Adrenal gland (tissue), 9 donors: ENCODE measurements at regions not wholly inside any gene's neighbourhood (a gene's known extent, or its start where the extent isn't known, plus 50 kb on each side); places are given as distances from the start of the nearest gene placed in this dataset.

Source experiments
- DNase-seq, 7 donors: peaks; one replicate each; pipeline ENCODE4 v3.0.0-alpha.2; 2019 to 2020
- H3K27ac ChIP-seq, 5 donors: fragments of 200-600 bp; sonication (generic) in 4 of 5; 1 replicate in 3 of 5; 2 replicates in 2 of 5; pipeline versions ENCODE4 v1.5.1 to v1.8.0; 2016 to 2020; ENCODE audit warnings: mild to moderate bottlenecking in 1 of 5
- H3K27me3 ChIP-seq: fragments of 200-600 bp; 2 replicates; pipeline ENCODE4 v1.8.0; 2021
- H3K36me3 ChIP-seq, 2 donors: fragments of 200-600 bp; replicated peaks in 1 of 2; 1 replicate in 1 of 2; 2 replicates in 1 of 2; pipeline versions ENCODE4 v1.5.1 to v1.8.0; 2018 to 2022
- H3K4me1 ChIP-seq, 2 donors: fragments of 200-600 bp; replicated peaks in 1 of 2; 1 replicate in 1 of 2; 2 replicates in 1 of 2; pipeline versions ENCODE4 v1.5.1 to v1.8.0; 2018 to 2021
- H3K4me3 ChIP-seq, 4 donors: fragments of 200-600 bp; sonication (generic) in 3 of 4; one replicate each; pipeline ENCODE4 v1.5.1; 2016 to 2018
- H3K9me3 ChIP-seq, 3 donors: fragments of 200-600 bp; sonication (generic) in 1 of 3; replicated peaks in 1 of 3; 1 replicate in 2 of 3; 2 replicates in 1 of 3; pipeline versions ENCODE4 v1.5.1 to v1.8.0; 2016 to 2021
- POLR2A ChIP-seq, 2 donors: fragments of 450-650 bp; IDR thresholded peaks; one replicate each; pipeline ENCODE4 v1.6.1; 2017; ENCODE audit warnings: antibody characterized with exemption in 2 of 2, mild to moderate bottlenecking in 2 of 2, moderate library complexity in 1 of 2
- WGBS, 4 donors: extraction: QIAGEN DNeasy Blood & Tissue Kit in 2 of 4; methylation state at CpG; one replicate each; pipeline versions ENCODE4 v1.1.5 to v1.1.7; 2013 to 2017; 5-methylcytosine and 5-hydroxymethylcytosine counted together
- intact Hi-C, 2 donors: fragments of 100-400 bp; cut with DNase I; formaldehyde crosslinking; loops; one replicate each; pipeline versions ENCODE4 v1.14.1 to v1.15.0; 2022 to 2023
- TF ChIP-seq, protein P1 (sequence below), 6 experiments: fragments of 450-650 bp in 4 of 6; fragments of 200-600 bp in 2 of 6; sonication (generic) in 1 of 6; IDR thresholded peaks; 1 replicate in 5 of 6; 2 replicates in 1 of 6; pipeline versions ENCODE4 v1.5.1 to v1.8.0; 2016 to 2021; ENCODE audit warnings: antibody characterized with exemption in 6 of 6, mild to moderate bottlenecking in 2 of 6, moderate library complexity in 1 of 6
- donor health status: healthy with polysubstance abuse.
- donor health status: Bipolar disorder and iron deficiency.
- donor health status: DM: yes; HTN: yes; CAD: no.
- donor health status: DM: no; HTN: no; CAD: no.
- donor health status: DM: no; HTN: no; CAD: no.

DNA sequence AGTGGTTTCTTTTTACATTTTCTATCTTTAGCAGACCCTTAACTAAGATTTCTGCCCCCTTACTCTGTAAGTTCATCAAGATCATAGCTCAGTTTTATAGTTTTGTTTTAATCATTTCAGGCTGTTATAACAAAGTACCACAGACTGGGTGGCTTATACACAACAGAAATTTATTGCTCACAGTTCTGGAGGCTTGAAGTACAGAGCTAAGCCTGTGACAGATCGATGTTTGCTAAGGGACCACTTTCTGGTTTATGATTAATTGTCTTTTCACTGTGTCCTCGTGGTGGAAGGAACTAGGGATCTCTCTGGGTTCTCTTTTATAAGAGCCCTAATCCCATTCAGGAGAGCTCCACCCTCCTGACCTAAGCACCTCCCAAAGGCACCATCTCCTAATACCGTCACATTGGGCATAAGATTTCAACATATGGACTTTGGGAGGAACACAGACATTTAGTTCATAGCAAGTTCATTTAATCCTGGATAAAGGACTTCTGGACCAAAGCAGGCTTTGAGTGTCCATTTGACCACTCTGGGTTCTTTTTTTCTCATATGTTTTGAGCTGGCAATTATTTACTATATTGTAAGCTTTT lies 137.0 kb upstream of the IL15 start:
- Histone ChIP-seq H3K9me3 (no peaks in the 10 kb centered on the region), H3K27me3 (no peaks in the 10 kb centered on the region), H3K4me1 (no peaks in the 10 kb centered on the region), H3K27ac (no peak overlapping the region), H3K36me3 (no peaks in the 10 kb centered on the region), H3K4me3 (no peak overlapping the region)
- WGBS, 4 donors = 60 to 64% (median 63%) methylated on average over 3 of the region's 3 CpGs
- DNase-seq = no peak
- intact Hi-C loops = no loop called here
- no peak for TF ChIP-seq POLR2A (IDR thresholded peaks at IDR 0.05)
- TF ChIP-seq, protein P1, sequence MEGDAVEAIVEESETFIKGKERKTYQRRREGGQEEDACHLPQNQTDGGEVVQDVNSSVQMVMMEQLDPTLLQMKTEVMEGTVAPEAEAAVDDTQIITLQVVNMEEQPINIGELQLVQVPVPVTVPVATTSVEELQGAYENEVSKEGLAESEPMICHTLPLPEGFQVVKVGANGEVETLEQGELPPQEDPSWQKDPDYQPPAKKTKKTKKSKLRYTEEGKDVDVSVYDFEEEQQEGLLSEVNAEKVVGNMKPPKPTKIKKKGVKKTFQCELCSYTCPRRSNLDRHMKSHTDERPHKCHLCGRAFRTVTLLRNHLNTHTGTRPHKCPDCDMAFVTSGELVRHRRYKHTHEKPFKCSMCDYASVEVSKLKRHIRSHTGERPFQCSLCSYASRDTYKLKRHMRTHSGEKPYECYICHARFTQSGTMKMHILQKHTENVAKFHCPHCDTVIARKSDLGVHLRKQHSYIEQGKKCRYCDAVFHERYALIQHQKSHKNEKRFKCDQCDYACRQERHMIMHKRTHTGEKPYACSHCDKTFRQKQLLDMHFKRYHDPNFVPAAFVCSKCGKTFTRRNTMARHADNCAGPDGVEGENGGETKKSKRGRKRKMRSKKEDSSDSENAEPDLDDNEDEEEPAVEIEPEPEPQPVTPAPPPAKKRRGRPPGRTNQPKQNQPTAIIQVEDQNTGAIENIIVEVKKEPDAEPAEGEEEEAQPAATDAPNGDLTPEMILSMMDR (IDR thresholded peaks at IDR 0.05) = no peak

DNA sequence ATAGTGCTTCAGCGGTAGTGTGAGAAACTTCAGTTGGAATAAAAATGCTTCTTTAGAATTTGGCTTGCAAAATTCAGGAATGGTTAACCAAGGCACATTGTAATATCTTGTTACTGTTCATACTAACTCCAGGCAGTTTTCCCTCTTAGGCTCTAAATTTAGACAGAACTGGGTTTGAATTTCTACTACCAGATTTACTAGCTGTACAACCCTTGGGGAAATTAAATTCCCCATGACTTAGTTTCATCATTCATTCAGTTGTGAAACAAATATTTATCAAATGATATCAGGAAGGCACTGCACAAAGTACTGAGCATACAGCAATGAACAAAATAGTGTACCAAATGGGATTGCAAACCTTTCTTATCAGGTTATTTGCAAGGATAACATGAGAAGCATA lies 135.0 kb upstream of the IL15 start:
- no peak for DNase-seq
- Histone ChIP-seq H3K9me3 (no peaks in the 10 kb centered on the region), H3K4me1 (no peaks in the 10 kb centered on the region), H3K36me3 (no peaks in the 10 kb centered on the region), H3K27ac (no peak overlapping the region), H3K27me3 (no peaks in the 10 kb centered on the region), H3K4me3 (no peak overlapping the region)
- WGBS, 4 donors = 94 to 100% (median 100%) methylated on average over 1 of the region's 1 CpG
- intact Hi-C loops = no loop called here
- TF ChIP-seq, protein P1 (IDR thresholded peaks at IDR 0.05) = no peak
- no peak for TF ChIP-seq POLR2A (IDR thresholded peaks at IDR 0.05)

DNA sequence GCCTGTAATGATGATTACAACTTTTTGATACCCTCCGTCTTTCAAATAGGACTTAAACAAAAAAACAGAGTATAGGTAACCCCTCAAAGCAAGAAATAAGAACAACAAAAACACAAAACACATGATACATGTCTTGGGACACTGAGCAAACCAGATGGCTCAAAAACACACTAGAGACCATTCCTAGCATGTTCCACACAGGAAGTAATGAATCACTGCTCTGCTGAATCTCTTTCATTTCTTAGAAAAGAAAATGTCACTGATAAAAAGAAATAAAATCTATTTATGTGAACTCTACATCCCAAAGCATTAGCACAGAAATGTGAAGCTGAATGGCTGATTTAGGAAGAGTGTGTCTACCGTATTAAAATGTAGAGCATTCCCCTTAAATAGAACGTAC lies 134.5 kb upstream of the IL15 start:
- 63 to 75% (median 74%) methylated on average over 3 of the region's 3 CpGs for WGBS, 4 donors
- intact Hi-C loops = no loop called here
- no peak for DNase-seq
- H3K27ac ChIP-seq = no peak overlapping the region
- H3K4me3 ChIP-seq = no peak overlapping the region
- no peaks in the 10 kb centered on the region for H3K36me3 ChIP-seq
- no peak for TF ChIP-seq POLR2A (IDR thresholded peaks at IDR 0.05)
- TF ChIP-seq, protein P1 (IDR thresholded peaks at IDR 0.05) = no peak
- no peaks in the 10 kb centered on the region for H3K9me3 ChIP-seq
- no peaks in the 10 kb centered on the region for H3K4me1 ChIP-seq
- no peaks in the 10 kb centered on the region for H3K27me3 ChIP-seq

DNA sequence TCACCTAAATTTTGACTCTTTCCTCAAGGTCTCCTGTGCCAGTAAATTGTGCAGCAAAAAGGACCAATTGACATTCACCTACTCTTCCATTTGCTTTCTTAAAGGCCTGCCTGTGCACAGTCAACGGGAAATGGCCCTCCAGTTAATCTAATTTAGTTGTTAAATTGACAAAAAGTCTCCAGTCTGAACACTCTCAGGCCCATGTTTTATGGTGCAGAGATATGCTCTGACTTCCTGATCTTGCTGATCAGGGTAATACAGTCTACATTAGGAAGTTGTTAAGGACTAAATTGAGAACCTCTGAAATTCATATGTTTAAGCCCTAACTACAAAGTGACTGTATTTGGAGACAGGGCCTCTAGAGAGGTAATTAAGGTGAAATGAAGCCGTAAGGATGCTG lies 133.6 kb upstream of the IL15 start:
- no peaks in the 10 kb centered on the region for H3K36me3 ChIP-seq
- H3K27me3 ChIP-seq = no peaks in the 10 kb centered on the region
- TF ChIP-seq POLR2A (IDR thresholded peaks at IDR 0.05) = no peak
- TF ChIP-seq, protein P1 (IDR thresholded peaks at IDR 0.05) = no peak
- H3K4me1 ChIP-seq = no peaks in the 10 kb centered on the region
- H3K4me3 ChIP-seq = no peak overlapping the region
- DNase-seq = no peak
- no peaks in the 10 kb centered on the region for H3K9me3 ChIP-seq
- intact Hi-C loops = no loop called here
- WGBS, 4 donors = 83 to 91% (median 89%) methylated on average over 2 of the region's 2 CpGs
- H3K27ac ChIP-seq = no peak overlapping the region
